ENCODE measurements at regions not wholly inside any gene's neighbourhood (a gene's known extent, or its start where the extent isn't known, plus 50 kb on each side); places are given as distances from the start of the nearest gene placed in this dataset.

DNA sequence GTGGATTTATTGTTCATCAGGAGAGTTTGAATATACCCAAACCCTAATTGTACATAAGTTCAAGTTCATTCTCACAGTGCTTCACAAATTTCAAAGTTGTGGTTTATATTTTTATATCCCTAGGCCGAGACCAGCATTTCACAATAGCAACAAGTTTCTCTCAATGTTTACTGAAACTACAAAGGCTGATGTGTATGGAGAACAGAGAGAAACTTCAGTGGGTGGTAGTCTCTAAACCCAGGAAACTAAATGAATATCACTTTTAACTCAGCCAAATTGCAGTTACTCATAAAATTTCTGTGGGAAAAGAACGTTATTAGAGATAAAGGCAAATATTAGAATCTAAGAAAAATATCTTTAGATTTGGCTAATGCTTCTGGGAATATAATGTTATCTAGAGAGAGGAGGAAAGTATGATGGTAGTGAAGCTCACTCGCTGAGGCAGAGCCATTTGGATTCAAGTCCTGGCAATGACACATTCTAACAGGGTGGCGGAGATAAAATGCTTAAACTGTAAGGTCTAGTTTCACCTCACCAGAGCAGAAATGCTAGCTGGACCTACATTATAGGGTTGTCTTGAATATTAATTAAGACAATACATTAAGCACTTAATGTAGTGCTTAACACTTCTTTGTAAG, 514.8 kb downstream of the EPHA3 start:
- DNase-seq (ENCODE audit: low read depth, low spot score): no peak
- H3K4me3 ChIP-seq (ENCODE audit: low read length): no peak overlapping the region

GRCh38 chr3:89624494-89624893, 517.1 kb downstream of the EPHA3 start:
- DNase-seq (ENCODE audit: low read depth, low spot score): no peak
- no peak overlapping the region for H3K4me3 ChIP-seq (ENCODE audit: low read length)

- H3K4me3 ChIP-seq (ENCODE audit: low read length): no peak overlapping the region
These were observed 518.5 kb downstream of the EPHA3 start for GRCh38 chr3:89625945-89626344.

DNA sequence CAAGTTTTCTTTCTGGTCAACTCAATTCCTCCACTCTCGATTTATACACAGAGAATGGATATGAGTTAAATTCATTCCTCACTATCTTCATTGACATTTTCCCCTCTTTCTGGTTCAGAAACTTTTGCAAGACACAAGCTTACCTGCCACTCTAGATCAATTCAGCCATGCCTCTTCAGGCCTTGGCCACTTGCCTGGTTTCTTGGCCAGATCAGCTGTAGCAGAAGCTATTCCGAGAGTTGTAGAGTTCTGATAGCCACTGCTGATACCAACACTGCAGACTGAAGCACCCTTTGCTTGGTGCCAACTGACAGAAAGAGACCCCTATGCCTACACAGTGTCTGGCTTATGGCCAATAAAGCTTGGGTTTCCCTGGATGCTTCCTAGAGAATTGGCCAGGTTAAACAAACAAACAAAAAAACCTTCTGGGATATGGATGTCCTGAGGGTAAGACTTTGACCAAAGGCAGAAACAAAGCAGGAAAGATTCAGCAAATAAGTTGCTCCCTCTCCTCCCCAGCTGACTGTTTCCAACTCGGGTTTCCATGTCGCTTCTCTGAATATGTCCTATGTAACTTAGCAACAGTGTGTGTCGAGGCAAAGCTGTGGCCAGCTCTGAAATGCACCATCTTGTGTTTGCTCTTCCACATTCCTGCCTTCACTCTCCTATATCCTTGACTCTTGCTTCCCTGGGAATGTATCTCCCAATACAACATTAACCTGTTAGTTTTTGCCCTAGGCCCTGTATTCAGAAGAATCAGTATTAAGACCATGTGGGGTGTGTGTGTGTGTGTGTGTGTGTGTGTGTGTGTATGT, 521.6 kb downstream of the EPHA3 start:
- DNase-seq (ENCODE audit: low read depth, low spot score): no peak
- H3K4me3 ChIP-seq (ENCODE audit: low read length): no peak overlapping the region

More at GRCh38 chr3:89625945-89626344, 518.5 kb downstream of the EPHA3 start:
- DNase-seq (ENCODE audit: low read depth, low spot score): no peak

DNA sequence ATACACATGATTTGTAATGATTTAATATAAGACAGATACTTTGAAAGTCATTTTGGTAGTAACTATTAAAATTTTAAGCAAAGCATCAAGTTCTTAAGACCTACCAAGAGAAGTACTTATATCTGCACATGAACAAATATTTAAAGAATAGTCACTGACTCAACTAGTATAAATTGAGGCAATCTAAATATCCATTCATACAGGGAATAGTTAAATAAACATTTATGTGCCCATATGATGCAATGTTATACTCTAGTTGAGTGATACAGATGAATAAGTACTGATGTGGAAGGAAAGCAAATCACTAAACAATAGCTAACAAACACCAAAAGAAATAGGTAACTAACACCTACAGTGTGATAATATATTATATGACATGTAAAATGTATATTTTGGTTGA, 527.7 kb downstream of the EPHA3 start:
- no peak for DNase-seq (ENCODE audit: low read depth, low spot score)
- H3K4me3 ChIP-seq (ENCODE audit: low read length): no peak overlapping the region

- DNase-seq (ENCODE audit: low read depth, low spot score): no peak
- no peak overlapping the region for H3K4me3 ChIP-seq (ENCODE audit: low read length)
These were observed 537.3 kb downstream of the EPHA3 start for GRCh38 chr3:89644716-89645115.

DNA sequence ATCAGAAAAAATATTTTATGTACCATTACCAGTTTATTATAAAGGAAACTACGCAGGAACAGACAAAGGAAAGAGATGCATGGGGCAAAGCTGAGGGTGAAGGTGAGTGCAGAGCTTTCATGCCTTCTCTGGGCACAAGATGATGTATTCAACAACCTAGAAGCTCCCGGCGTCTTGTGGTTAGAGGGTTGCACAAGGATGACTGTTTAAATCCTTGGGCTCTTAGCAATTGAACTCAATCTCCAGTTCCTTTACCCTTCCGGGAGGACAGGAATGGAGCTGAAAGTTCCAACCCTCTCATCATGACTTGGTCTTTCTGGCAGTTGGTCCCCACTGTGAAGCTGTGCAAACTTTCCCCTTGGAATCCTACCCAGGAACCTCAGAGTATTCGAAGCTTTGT, 542.0 kb downstream of the EPHA3 start:
- H3K4me3 ChIP-seq (ENCODE audit: low read length): no peak overlapping the region
- DNase-seq (ENCODE audit: low read depth, low spot score): no peak

DNA sequence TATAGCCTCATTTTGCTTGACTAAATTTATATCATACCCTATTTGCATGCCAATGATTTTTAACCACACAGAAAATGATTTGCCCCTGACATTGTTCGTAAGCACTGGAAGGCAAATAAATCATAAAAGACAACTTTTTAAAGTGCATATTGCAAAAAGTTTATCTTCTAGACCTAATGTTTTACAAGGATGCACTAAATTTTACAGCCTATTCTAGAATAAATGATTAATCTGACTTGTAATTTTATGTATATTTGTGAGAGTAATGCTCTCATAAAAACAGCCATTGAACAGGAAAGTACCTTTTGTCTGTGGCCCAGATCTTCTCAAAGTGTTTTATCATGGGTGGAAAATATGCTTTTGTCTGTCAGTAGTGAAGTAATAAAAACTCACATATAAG, 546.6 kb downstream of the EPHA3 start:
- no peak for DNase-seq (ENCODE audit: low read depth, low spot score)
- H3K4me3 ChIP-seq (ENCODE audit: low read length): no peak overlapping the region

DNA sequence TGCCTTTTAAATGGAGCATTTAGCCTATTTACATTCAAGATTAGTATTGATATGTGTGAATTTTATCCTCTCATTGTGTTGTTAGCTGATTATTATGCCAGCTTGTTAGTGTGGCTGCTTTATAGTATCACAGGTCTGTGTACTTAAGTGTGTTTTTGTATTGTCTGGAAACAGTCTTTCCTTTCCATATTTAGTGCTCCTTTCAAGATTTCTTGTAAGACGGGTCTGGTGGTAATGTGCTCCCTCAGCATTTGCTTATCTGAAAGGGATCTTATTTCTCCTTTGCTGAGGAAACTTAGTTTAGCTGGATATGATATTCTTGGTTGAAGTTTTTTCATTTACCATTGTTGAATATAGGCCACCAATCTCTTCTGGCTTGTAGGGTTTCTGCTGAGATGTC, 549.0 kb downstream of the EPHA3 start:
- H3K4me3 ChIP-seq (ENCODE audit: low read length): no peak overlapping the region

GRCh38 chr3:89679686-89680085, 572.3 kb downstream of the EPHA3 start:
- no peak overlapping the region for H3K4me3 ChIP-seq (ENCODE audit: low read length)
- DNase-seq (ENCODE audit: low read depth, low spot score): no peak

More for the DNA sequence above, 549.0 kb downstream of the EPHA3 start:
- no peak for DNase-seq (ENCODE audit: low read depth, low spot score)

- no peak overlapping the region for H3K4me3 ChIP-seq (ENCODE audit: low read length)
- DNase-seq (ENCODE audit: low read depth, low spot score): no peak
These were observed 575.1 kb downstream of the EPHA3 start for GRCh38 chr3:89682556-89682955.

- no peak for DNase-seq (ENCODE audit: low read depth, low spot score)
- H3K4me3 ChIP-seq (ENCODE audit: low read length): no peak overlapping the region
These were observed 578.3 kb downstream of the EPHA3 start for GRCh38 chr3:89685731-89686130.

GRCh38 chr3:89690646-89691045, 583.2 kb downstream of the EPHA3 start:
- H3K4me3 ChIP-seq (ENCODE audit: low read length): no peak overlapping the region
- DNase-seq (ENCODE audit: low read depth, low spot score): no peak

DNA sequence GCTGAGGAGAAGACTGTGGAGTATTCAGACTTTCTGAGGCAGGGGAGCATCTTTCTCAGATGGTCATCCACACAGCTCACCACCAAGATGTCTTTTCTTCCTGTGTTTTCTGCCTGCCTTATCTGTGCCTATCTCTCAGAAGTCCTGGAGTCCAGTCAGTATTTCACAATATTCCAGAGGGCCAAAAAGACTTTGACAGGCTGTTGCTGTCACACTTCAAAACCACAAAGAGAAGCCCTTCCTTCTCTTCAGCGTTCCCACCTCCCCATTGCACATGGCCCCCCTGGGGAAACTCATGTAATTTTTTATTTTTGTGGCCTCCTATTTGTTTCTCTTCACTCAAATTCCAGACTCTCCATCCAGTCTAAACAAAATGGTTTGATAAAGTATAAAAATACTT, 585.2 kb downstream of the EPHA3 start:
- DNase-seq (ENCODE audit: low read depth, low spot score): no peak
- no peak overlapping the region for H3K4me3 ChIP-seq (ENCODE audit: low read length)

GRCh38 chr3:89697321-89697916, 590.0 kb downstream of the EPHA3 start:
- DNase-seq (ENCODE audit: low read depth, low spot score): no peak
- H3K4me3 ChIP-seq (ENCODE audit: low read length): no peak overlapping the region

GRCh38 chr3:89698208-89698830, 590.9 kb downstream of the EPHA3 start:
- DNase-seq (ENCODE audit: low read depth, low spot score): no peak
- H3K4me3 ChIP-seq (ENCODE audit: low read length): no peak overlapping the region

DNA sequence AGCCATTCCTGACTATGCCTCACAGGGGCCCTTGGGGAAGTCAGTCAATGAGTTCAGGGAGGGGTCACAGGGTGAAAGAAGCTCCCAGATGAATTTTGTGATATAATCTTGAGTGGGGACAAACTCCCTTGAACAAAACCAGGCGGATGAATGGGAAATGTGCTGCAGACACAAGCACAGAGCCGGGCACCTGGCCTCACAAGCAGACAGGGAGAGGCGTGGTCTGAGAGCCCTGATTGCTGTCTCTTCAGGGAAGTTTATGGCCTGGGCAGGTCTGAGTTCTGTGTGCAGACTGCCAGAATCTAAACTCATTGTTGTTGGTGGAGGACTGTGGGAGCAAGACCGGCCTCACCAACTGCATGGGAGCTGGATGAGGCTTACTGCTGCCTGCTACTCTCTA, 591.8 kb downstream of the EPHA3 start:
- DNase-seq (ENCODE audit: low read depth, low spot score): no peak
- H3K4me3 ChIP-seq (ENCODE audit: low read length): no peak overlapping the region

GRCh38 chr3:89699771-89700170, 592.4 kb downstream of the EPHA3 start:
- H3K4me3 ChIP-seq (ENCODE audit: low read length): no peak overlapping the region
- DNase-seq (ENCODE audit: low read depth, low spot score): peak; percentile 17

- no peak overlapping the region for H3K4me3 ChIP-seq (ENCODE audit: low read length)
- DNase-seq (ENCODE audit: low read depth, low spot score): no peak
These were observed 595.0 kb downstream of the EPHA3 start for GRCh38 chr3:89702404-89702803.

DNA sequence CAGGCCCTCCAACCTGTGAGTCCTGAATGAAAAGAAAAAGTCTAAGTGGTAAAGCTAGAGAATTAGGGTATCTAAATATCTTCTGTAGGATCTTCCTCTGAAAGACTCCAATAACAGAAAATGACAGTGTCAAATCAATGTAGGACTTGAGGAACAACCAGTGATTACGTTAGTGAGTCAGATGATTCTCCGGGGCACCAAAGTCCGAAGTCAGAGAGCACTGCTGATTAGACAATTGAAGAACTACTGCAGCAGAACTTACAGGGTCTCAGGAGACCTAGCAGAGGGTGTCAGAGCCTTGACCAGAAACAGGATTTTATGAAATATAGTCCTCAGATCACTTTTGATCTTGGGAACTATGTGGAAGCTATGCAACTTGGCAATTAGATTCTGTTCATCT, 605.8 kb downstream of the EPHA3 start:
- H3K4me3 ChIP-seq (ENCODE audit: low read length): no peak overlapping the region
- DNase-seq (ENCODE audit: low read depth, low spot score): no peak
